HG02798 (cell line): ENCODE measurements at regions not wholly inside any gene's neighbourhood (a gene's known extent, or its start where the extent isn't known, plus 50 kb on each side); places are given as distances from the start of the nearest gene placed in this dataset.
A peak's percentile ranks its signal among the peaks of the same experiment; 100 is the strongest.
"Not testable (repeated sequence)": the region's sequence is repeated elsewhere in the genome, so short reads cannot be mapped to it uniquely, and the experiment has no call there.

Source experiments
- ATAC-seq: cut with Tn5 transposase; IDR thresholded peaks from one replicate; pipeline ENCODE4 v1.9.1; 2021; ENCODE audit warnings: mild to moderate bottlenecking; ENCODE audit not compliant: unreplicated experiment, poor library complexity

GRCh38 chr7:65259864-65260525 is 113.7 kb upstream of the ZNF92 start:
- not testable (repeated sequence) for ATAC-seq

- no peak for ATAC-seq
Measured at GRCh38 chr7:65254061-65254460, 119.6 kb upstream of the ZNF92 start.

- ATAC-seq = peak; percentile 83
Measured at GRCh38 chr7:65251851-65252620, 121.6 kb upstream of the ZNF92 start.

- ATAC-seq = no peak
Measured at GRCh38 chr7:65250697-65251395, 122.8 kb upstream of the ZNF92 start.

GRCh38 chr7:65250216-65250615 is 123.4 kb upstream of the ZNF92 start:
- no peak for ATAC-seq

GRCh38 chr7:65247491-65247890 is 126.2 kb upstream of the ZNF92 start:
- ATAC-seq = no peak

GRCh38 chr7:65239707-65240352 is 133.8 kb upstream of the ZNF92 start:
- ATAC-seq = no peak

GRCh38 chr7:65239324-65239706 is 134.3 kb upstream of the ZNF92 start:
- no peak for ATAC-seq

GRCh38 chr7:65238785-65239184 is 134.9 kb upstream of the ZNF92 start:
- no peak for ATAC-seq

GRCh38 chr7:65235586-65235985 is 138.1 kb upstream of the ZNF92 start:
- no peak for ATAC-seq

GRCh38 chr7:65233409-65234034 is 140.1 kb upstream of the ZNF92 start:
- ATAC-seq = no peak

- ATAC-seq = no peak
Measured at GRCh38 chr7:65230231-65230630, 143.4 kb upstream of the ZNF92 start.

GRCh38 chr7:65225422-65226006 is 148.1 kb upstream of the ZNF92 start:
- no peak for ATAC-seq

GRCh38 chr7:65222655-65223054 is 151.0 kb upstream of the ZNF92 start:
- no peak for ATAC-seq

GRCh38 chr7:65221683-65222082 is 152.0 kb upstream of the ZNF92 start:
- ATAC-seq = no peak

- ATAC-seq = no peak
Measured at GRCh38 chr7:65219623-65220022, 154.0 kb upstream of the ZNF92 start.

- peak; percentile 88 for ATAC-seq
Measured at GRCh38 chr7:65216469-65216868, 157.2 kb upstream of the ZNF92 start.

GRCh38 chr7:65213260-65213659 is 160.4 kb upstream of the ZNF92 start:
- ATAC-seq = not testable (repeated sequence)

GRCh38 chr7:65199221-65199620 is 174.4 kb upstream of the ZNF92 start:
- not testable (repeated sequence) for ATAC-seq
